WI38 (cell line): ENCODE measurements at regions not wholly inside any gene's neighbourhood (a gene's known extent, or its start where the extent isn't known, plus 50 kb on each side); places are given as distances from the start of the nearest gene placed in this dataset.

Experiments used
- H3K4me3 ChIP-seq: 2 replicates; pipeline ENCODE4 v1.5.1; 2011; ENCODE audit warnings: low read depth, mild to moderate bottlenecking, control low read depth, low read length
- TF ChIP-seq, protein P1 (sequence below): IDR thresholded peaks from 2 replicates; pipeline ENCODE4 v1.5.1; 2012; ENCODE audit warnings: low read depth, mild to moderate bottlenecking, control low read depth, low read length

DNA sequence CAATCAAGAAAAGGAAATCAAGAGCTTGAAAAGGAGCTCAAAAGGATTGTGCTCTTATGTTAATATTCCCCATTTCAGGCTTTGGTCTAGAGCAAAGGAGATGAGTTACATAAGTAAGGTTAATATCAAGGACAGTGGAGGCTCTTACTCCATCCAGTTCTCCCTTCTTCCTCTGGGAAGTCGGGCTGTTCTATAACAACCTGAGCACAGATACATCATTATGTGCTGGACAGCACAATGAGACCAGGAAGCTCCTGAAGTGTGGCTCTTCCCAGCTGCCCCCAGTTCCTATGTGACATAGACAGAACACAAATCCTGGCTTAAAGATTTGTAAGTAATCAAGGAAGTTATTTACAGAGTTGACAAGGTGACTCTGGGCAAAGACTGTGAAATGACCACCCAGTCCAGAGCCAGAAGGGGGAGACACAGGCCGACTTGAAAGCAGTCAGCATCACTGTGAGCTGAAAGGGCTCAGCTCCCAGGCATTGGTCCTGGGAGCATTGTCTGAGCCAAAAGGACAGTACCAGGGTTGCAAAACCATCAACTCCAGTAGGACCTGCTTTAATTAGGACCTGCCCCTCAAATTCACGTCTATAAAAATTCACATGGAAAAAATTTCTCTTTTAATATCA, 917.6 kb upstream of the ACVR2A start:
- H3K4me3 ChIP-seq, result no peak overlapping the region
- TF ChIP-seq, protein P1, sequence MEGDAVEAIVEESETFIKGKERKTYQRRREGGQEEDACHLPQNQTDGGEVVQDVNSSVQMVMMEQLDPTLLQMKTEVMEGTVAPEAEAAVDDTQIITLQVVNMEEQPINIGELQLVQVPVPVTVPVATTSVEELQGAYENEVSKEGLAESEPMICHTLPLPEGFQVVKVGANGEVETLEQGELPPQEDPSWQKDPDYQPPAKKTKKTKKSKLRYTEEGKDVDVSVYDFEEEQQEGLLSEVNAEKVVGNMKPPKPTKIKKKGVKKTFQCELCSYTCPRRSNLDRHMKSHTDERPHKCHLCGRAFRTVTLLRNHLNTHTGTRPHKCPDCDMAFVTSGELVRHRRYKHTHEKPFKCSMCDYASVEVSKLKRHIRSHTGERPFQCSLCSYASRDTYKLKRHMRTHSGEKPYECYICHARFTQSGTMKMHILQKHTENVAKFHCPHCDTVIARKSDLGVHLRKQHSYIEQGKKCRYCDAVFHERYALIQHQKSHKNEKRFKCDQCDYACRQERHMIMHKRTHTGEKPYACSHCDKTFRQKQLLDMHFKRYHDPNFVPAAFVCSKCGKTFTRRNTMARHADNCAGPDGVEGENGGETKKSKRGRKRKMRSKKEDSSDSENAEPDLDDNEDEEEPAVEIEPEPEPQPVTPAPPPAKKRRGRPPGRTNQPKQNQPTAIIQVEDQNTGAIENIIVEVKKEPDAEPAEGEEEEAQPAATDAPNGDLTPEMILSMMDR, result no peak

DNA sequence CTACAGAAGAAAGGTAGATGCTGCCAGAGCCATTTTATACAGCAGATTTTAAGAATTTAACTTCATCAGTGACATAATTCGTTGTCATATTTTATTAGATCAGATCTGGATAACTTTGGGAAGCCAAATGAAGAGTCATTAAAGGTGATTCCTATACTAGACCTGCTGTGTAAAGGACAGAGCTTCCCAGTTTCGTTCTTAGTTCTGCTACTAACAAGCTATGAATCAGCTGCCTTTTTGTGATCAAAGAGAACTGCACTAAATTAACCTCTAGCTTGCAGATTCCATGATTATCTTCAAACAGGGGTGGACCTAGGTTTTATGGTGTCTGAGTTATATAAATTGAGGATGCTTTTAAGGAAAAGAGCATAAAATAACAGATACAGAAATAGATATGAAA, 926.5 kb upstream of the ACVR2A start:
- TF ChIP-seq, protein P1, result no peak
- H3K4me3 ChIP-seq, result no peak overlapping the region

DNA sequence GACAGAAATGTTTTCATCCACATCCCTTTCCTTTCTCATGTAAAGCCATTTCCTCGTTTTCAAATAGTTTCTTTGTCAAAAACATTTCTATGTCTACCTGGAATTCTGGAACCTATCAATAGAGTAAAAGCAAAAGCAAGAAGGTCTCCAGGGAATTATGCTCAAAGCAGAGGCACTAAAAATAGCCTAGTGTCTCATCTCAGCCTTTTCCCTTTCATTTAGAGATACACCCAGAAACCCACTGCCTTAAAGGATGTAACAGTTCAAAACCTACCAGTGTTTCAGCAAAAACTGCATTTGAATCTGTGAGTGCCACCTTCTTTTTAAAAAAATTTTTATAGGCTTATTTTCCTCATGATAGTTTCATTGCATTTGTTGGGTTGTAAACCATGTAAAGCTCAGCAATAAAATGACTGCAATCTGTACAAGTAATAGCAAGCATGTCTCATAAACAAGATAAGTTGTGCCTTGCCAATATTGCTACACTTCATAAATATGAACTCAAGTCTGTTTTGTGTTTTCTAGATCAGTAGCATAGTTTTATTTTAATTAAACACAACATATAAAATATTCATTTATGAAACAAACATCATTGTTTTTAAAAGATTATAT, 927.3 kb upstream of the ACVR2A start:
- H3K4me3 ChIP-seq, result no peak overlapping the region
- TF ChIP-seq, protein P1, result no peak

DNA sequence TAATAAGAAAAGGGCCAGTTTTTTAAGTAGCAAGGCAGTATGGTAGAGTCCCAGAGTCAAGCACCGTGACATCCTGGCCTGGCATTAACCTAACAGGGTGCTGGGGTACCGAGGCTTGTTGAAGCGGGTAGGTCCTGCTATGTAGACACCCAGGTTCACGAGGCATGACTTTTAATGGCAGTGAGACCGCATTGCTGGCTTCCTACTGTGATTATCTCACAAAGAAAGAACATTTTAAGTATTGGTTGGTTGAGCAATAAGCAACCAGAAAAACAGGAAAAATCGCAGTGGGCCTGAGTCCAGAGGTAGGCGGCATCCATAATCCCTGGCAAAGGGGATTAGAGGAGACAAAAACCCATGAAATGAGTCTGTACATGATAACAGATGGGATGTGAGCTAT, 927.9 kb upstream of the ACVR2A start:
- TF ChIP-seq, protein P1, result no peak
- no peak overlapping the region for H3K4me3 ChIP-seq

DNA sequence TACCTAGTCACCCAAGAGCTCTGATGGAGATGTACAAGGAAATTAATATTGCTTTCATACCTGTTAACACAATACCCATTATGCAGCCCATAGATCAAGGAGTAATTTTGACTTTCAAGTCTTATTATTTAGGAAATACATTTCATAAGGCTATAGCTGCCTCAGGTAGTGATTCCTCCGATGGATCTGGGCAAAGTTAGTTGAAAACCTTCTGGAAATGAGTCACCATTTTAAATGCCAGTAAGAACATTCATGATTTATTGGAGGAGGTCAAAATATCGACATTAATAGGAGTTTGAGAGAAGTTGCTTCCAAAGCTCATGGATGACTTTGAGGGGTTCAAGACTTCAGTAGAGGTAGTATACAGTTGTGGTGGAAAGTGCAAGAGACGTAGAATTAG, 931.4 kb upstream of the ACVR2A start:
- H3K4me3 ChIP-seq, result no peak overlapping the region
- TF ChIP-seq, protein P1, result no peak

DNA sequence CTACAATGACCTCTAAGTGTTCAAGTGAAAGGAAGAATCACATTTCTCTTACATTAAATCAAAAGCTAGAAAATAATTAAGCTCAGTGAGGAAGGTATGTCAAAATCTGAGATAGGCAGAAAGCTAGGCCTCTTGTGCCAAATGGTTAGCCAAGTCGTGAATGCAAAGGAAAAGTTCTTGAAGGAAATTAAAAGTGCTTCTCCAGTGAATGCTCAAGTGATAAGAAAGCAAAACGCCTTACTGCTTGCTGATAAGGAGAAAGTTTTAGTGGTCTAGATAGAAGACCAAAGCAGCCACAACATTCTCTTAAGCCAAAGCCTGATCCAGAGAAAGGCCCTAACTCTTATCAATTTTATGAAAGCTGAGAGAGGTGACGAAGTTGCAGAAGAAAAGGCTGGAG, 932.3 kb upstream of the ACVR2A start:
- TF ChIP-seq, protein P1, result no peak
- no peak overlapping the region for H3K4me3 ChIP-seq

DNA sequence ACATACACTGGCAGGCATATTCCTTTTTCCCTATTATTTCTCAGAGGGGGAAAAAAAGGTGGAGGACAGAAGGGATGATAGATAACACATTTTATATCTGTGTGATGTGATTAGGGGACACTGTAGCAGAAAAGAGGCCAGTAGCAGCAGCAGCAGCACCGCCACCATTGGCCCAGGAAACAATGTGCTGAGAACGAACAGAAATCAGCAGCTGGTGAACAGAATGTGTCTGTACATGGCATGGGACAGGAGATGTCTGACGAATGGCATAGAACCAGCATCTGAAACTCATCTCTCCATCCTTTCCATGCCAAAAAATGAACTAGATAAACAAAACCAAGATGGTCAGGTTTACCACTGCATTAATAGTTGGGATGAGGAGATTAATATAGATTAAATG, 936.1 kb upstream of the ACVR2A start:
- TF ChIP-seq, protein P1, result no peak
- no peak overlapping the region for H3K4me3 ChIP-seq
